ENCODE measurements at regions not wholly inside any gene's neighbourhood (a gene's known extent, or its start where the extent isn't known, plus 50 kb on each side); places are given as distances from the start of the nearest gene placed in this dataset.

GRCh38 chr3:103660810-103661209, 1226.0 kb downstream of the ZPLD1 start:
- H3K4me3 Mint-ChIP-seq = no peak overlapping the region
- no peaks in the 10 kb centered on the region for H3K4me1 ChIP-seq (ENCODE audit: control insufficient read depth, insufficient read depth, low read length)
- H3K36me3 Mint-ChIP-seq = no peaks in the 10 kb centered on the region
- TF ChIP-seq CTCF (IDR thresholded peaks at IDR 0.05) = no peak
- DNase-seq = no peak
- H3K9me3 ChIP-seq (ENCODE audit: control insufficient read depth, insufficient read depth, low read length) = no peaks in the 10 kb centered on the region
- intact Hi-C loops (cut with micrococcal nuclease) = no loop called here
- no peak overlapping the region for H3K4me3 ChIP-seq (ENCODE audit: low read length)
- H3K4me1 Mint-ChIP-seq = no peaks in the 10 kb centered on the region
- H3K27me3 Mint-ChIP-seq (ENCODE audit: low read depth in 2 of 2) = no peaks in the 10 kb centered on the region
- H3K27ac Mint-ChIP-seq = no peak overlapping the region
- H3K27ac ChIP-seq (ENCODE audit: low read length) = no peak overlapping the region
- no peak for ATAC-seq
- H3K27me3 ChIP-seq (ENCODE audit: control insufficient read depth, insufficient read depth, low read length) = no peaks in the 10 kb centered on the region
- no peaks in the 10 kb centered on the region for H3K36me3 ChIP-seq (ENCODE audit: control insufficient read depth, insufficient read depth, low read length)
- peaks cover 8 to 12% of the 10 kb centered on the region in 2 donors for H3K9me3 Mint-ChIP-seq
- WGBS (ENCODE audit: insufficient coverage) = 85% methylated on average over 2 of the region's 2 CpGs

GRCh38 chr3:103662591-103662990, 1227.8 kb downstream of the ZPLD1 start:
- no peak overlapping the region for H3K27ac Mint-ChIP-seq
- intact Hi-C loops (cut with micrococcal nuclease) = no loop called here
- TF ChIP-seq CTCF (IDR thresholded peaks at IDR 0.05) = no peak
- H3K36me3 Mint-ChIP-seq = no peaks in the 10 kb centered on the region
- no peak overlapping the region for H3K4me3 Mint-ChIP-seq
- H3K27me3 Mint-ChIP-seq (ENCODE audit: low read depth in 2 of 2) = no peaks in the 10 kb centered on the region
- Histone ChIP-seq H3K27ac (ENCODE audit: low read length) (no peak overlapping the region), H3K4me1 (ENCODE audit: control insufficient read depth, insufficient read depth, low read length) (no peaks in the 10 kb centered on the region), H3K9me3 (ENCODE audit: control insufficient read depth, insufficient read depth, low read length) (peaks cover 4% of the 10 kb centered on the region), H3K27me3 (ENCODE audit: control insufficient read depth, insufficient read depth, low read length) (no peaks in the 10 kb centered on the region), H3K4me3 (ENCODE audit: low read length) (no peak overlapping the region), H3K36me3 (ENCODE audit: control insufficient read depth, insufficient read depth, low read length) (no peaks in the 10 kb centered on the region)
- H3K9me3 Mint-ChIP-seq = peaks cover 7 to 8% of the 10 kb centered on the region in 2 donors
- no peaks in the 10 kb centered on the region for H3K4me1 Mint-ChIP-seq
- WGBS (ENCODE audit: insufficient coverage) = 91% methylated on average over 1 of the region's 3 CpGs
- ATAC-seq (no peak), DNase-seq (no peak)

GRCh38 chr3:103672346-103672745, 1237.5 kb downstream of the ZPLD1 start:
- H3K27me3 ChIP-seq (ENCODE audit: control insufficient read depth, insufficient read depth, low read length) = no peaks in the 10 kb centered on the region
- no peak for TF ChIP-seq CTCF (IDR thresholded peaks at IDR 0.05)
- no peaks in the 10 kb centered on the region for H3K27me3 Mint-ChIP-seq (ENCODE audit: low read depth in 2 of 2)
- H3K36me3 Mint-ChIP-seq = no peaks in the 10 kb centered on the region
- H3K4me3 Mint-ChIP-seq = no peak overlapping the region
- H3K4me3 ChIP-seq (ENCODE audit: low read length) = no peak overlapping the region
- no peaks in the 10 kb centered on the region for H3K36me3 ChIP-seq (ENCODE audit: control insufficient read depth, insufficient read depth, low read length)
- H3K9me3 Mint-ChIP-seq = peaks cover 2 to 11% of the 10 kb centered on the region in 2 donors
- no peak overlapping the region for H3K27ac ChIP-seq (ENCODE audit: low read length)
- H3K4me1 Mint-ChIP-seq = no peaks in the 10 kb centered on the region
- ATAC-seq (no peak), DNase-seq (no peak)
- no peaks in the 10 kb centered on the region for H3K4me1 ChIP-seq (ENCODE audit: control insufficient read depth, insufficient read depth, low read length)
- H3K9me3 ChIP-seq (ENCODE audit: control insufficient read depth, insufficient read depth, low read length) = no peaks in the 10 kb centered on the region
- intact Hi-C loops (cut with micrococcal nuclease) = no loop called here
- WGBS (ENCODE audit: insufficient coverage) = 86% methylated on average over 1 of the region's 2 CpGs
- no peak overlapping the region for H3K27ac Mint-ChIP-seq

- ATAC-seq (no peak), DNase-seq (no peak)
- H3K36me3 ChIP-seq (ENCODE audit: control insufficient read depth, insufficient read depth, low read length) = no peaks in the 10 kb centered on the region
- no peaks in the 10 kb centered on the region for H3K4me1 ChIP-seq (ENCODE audit: control insufficient read depth, insufficient read depth, low read length)
- TF ChIP-seq CTCF (IDR thresholded peaks at IDR 0.05) = no peak
- Mint-ChIP-seq H3K36me3 (no peaks in the 10 kb centered on the region), H3K27me3 (ENCODE audit: low read depth in 2 of 2) (no peaks in the 10 kb centered on the region), H3K27ac (no peak overlapping the region), H3K9me3 (peaks cover 5 to 8% of the 10 kb centered on the region in 2 donors), H3K4me3 (no peak overlapping the region), H3K4me1 (no peaks in the 10 kb centered on the region)
- no peaks in the 10 kb centered on the region for H3K27me3 ChIP-seq (ENCODE audit: control insufficient read depth, insufficient read depth, low read length)
- no peak overlapping the region for H3K4me3 ChIP-seq (ENCODE audit: low read length)
- H3K27ac ChIP-seq (ENCODE audit: low read length) = no peak overlapping the region
- intact Hi-C loops (cut with micrococcal nuclease) = no loop called here
- 82% methylated on average over 4 of the region's 4 CpGs for WGBS (ENCODE audit: insufficient coverage)
- no peaks in the 10 kb centered on the region for H3K9me3 ChIP-seq (ENCODE audit: control insufficient read depth, insufficient read depth, low read length)
Observed at GRCh38 chr3:103684904-103685303, 1250.1 kb downstream of the ZPLD1 start.
